Epithelial cell of esophagus (primary cell): ENCODE measurements at regions not wholly inside any gene's neighbourhood (a gene's known extent, or its start where the extent isn't known, plus 50 kb on each side); places are given as distances from the start of the nearest gene placed in this dataset.

Experiments
- DNase-seq: peaks from one replicate; pipeline ENCODE4 v3.0.0; 2010; ENCODE audit warnings: low read depth
- H3K4me3 ChIP-seq: 2 replicates; pipeline ENCODE4 v1.5.1; 2011; ENCODE audit warnings: mild to moderate bottlenecking, low read length, control low read depth
- TF ChIP-seq, protein P1 (sequence below): IDR thresholded peaks from 2 replicates; pipeline ENCODE4 v1.5.1; 2011; ENCODE audit warnings: low read depth, mild to moderate bottlenecking, low read length, control low read depth, inconsistent platforms; ENCODE audit not compliant: insufficient read depth; ENCODE audit errors: missing control alignments

GRCh38 chr11:115916608-115917007 lies 412.4 kb upstream of the CADM1 start:
- H3K4me3 ChIP-seq = no peak overlapping the region
- DNase-seq = no peak
- TF ChIP-seq, protein P1, sequence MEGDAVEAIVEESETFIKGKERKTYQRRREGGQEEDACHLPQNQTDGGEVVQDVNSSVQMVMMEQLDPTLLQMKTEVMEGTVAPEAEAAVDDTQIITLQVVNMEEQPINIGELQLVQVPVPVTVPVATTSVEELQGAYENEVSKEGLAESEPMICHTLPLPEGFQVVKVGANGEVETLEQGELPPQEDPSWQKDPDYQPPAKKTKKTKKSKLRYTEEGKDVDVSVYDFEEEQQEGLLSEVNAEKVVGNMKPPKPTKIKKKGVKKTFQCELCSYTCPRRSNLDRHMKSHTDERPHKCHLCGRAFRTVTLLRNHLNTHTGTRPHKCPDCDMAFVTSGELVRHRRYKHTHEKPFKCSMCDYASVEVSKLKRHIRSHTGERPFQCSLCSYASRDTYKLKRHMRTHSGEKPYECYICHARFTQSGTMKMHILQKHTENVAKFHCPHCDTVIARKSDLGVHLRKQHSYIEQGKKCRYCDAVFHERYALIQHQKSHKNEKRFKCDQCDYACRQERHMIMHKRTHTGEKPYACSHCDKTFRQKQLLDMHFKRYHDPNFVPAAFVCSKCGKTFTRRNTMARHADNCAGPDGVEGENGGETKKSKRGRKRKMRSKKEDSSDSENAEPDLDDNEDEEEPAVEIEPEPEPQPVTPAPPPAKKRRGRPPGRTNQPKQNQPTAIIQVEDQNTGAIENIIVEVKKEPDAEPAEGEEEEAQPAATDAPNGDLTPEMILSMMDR = no peak

GRCh38 chr11:115912484-115912945 lies 408.3 kb upstream of the CADM1 start:
- TF ChIP-seq, protein P1 = no peak
- H3K4me3 ChIP-seq = no peak overlapping the region
- no peak for DNase-seq

DNA sequence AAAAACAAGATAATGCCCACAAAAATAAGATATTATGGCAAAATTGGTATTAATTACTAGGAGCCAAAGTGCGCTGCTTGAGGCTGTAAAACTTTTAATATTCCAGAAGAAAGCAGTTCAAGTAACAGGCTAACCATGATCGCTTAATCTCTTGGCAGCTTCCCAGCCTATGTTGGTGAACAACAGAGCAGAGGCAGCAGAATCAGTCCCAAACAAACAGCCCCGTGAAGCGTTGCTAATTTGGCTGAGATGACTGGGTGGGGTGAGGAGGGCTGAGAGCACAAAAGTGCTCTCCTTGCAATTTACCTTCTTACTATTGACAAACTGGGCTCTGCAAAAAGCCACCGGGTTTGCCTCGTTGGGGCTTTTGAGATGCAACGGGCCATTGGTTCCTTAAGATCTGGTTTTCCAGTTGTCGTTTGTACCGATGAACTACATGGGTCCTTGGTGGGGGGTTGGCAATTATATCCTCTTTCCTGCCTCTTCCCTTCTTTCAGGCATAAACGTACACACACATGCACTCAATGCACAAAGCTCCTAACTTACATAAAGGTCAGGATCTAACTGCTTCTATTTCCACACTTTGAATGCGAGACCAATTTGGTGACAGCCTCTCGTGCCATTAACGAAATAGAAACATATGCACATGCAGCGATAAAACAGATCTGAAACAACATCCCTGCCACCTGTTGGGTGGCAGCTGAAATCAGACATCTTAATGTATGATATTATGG lies 407.6 kb upstream of the CADM1 start:
- DNase-seq = no peak
- TF ChIP-seq, protein P1 = no peak
- H3K4me3 ChIP-seq = no peak overlapping the region

DNA sequence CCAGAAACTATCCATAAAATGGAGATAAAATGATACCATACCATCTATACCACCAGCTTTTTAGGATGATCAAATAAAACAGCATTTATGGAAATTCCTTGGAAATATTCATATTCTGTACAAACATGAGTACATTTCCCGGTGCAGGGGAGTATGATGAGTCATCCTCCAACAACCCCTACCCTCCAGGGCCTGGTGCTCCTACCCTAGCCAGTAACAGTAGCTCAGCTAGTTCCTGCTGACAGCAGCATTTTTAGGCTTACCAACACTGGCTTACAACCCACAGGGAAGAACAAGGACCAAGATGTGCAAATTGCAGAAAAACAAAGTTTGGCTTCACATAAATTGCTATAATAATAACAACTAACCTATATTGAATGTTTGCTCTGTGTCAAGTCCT lies 406.2 kb upstream of the CADM1 start:
- TF ChIP-seq, protein P1 = no peak
- H3K4me3 ChIP-seq = no peak overlapping the region
- DNase-seq = no peak

GRCh38 chr11:115906171-115906570 lies 402.0 kb upstream of the CADM1 start:
- TF ChIP-seq, protein P1 = no peak
- no peak overlapping the region for H3K4me3 ChIP-seq
- DNase-seq = no peak

- no peak overlapping the region for H3K4me3 ChIP-seq
- TF ChIP-seq, protein P1 = no peak
- no peak for DNase-seq
Measured at GRCh38 chr11:115905341-115906000, 401.3 kb upstream of the CADM1 start.
